Astrocyte of the spinal cord (primary cell): ENCODE measurements at regions not wholly inside any gene's neighbourhood (a gene's known extent, or its start where the extent isn't known, plus 50 kb on each side); places are given as distances from the start of the nearest gene placed in this dataset.

ENCODE experiments used
- DNase-seq: peaks from one replicate; pipeline ENCODE4 v3.0.0; 2011; ENCODE audit warnings: low read depth, low spot score
- H3K4me3 ChIP-seq: 2 replicates; pipeline ENCODE4 v1.5.1; 2011; ENCODE audit warnings: low read depth, mild to moderate bottlenecking, low read length, moderate library complexity
- CTCF ChIP-seq: IDR thresholded peaks from 2 replicates; pipeline ENCODE4 v1.5.1; 2012; ENCODE audit warnings: low read depth, mild to moderate bottlenecking, low read length, inconsistent platforms
- in situ Hi-C: cut with HindIII; loops from 2 replicates; pipeline ENCODE4 v1.10.0; 2017; ENCODE audit warnings: low sequenced_read_pairs

- DNase-seq = no peak
- no peak for TF ChIP-seq CTCF
- in situ Hi-C loops = loop anchor here (25.0 kb wide), 1 partner anchor 364 kb away; no protein-coding TSS in a partner anchor
- H3K4me3 ChIP-seq = no peak overlapping the region
Measured at GRCh38 chr6:144476286-144476685, 191.2 kb downstream of the UTRN start.

- no peak overlapping the region for H3K4me3 ChIP-seq
- DNase-seq = no peak
- in situ Hi-C loops = loop anchor here (25.0 kb wide), 1 partner anchor 365 kb away; no protein-coding TSS in a partner anchor
- no peak for TF ChIP-seq CTCF
Measured at GRCh38 chr6:144477396-144477795, 192.3 kb downstream of the UTRN start.

GRCh38 chr6:144477856-144478255, 192.7 kb downstream of the UTRN start:
- DNase-seq = no peak
- in situ Hi-C loops = loop anchor here (25.0 kb wide), 1 partner anchor 366 kb away; no protein-coding TSS in a partner anchor
- no peak overlapping the region for H3K4me3 ChIP-seq
- TF ChIP-seq CTCF = no peak

GRCh38 chr6:144478483-144478882, 193.3 kb downstream of the UTRN start:
- in situ Hi-C loops = loop anchor here (25.0 kb wide), 1 partner anchor 366 kb away; no protein-coding TSS in a partner anchor
- DNase-seq = no peak
- no peak overlapping the region for H3K4me3 ChIP-seq
- TF ChIP-seq CTCF = no peak

- DNase-seq = no peak
- in situ Hi-C loops = loop anchor here (25.0 kb wide), 1 partner anchor 368 kb away; no protein-coding TSS in a partner anchor
Measured at GRCh38 chr6:144479991-144480390, 194.9 kb downstream of the UTRN start.

GRCh38 chr6:144480473-144480872, 195.3 kb downstream of the UTRN start:
- H3K4me3 ChIP-seq = no peak overlapping the region
- TF ChIP-seq CTCF = no peak
- in situ Hi-C loops = loop anchor here (25.0 kb wide), 1 partner anchor 368 kb away; no protein-coding TSS in a partner anchor
- DNase-seq = no peak

More at GRCh38 chr6:144479991-144480390, 194.9 kb downstream of the UTRN start:
- H3K4me3 ChIP-seq = no peak overlapping the region
- no peak for TF ChIP-seq CTCF
